ENCODE measurements at regions not wholly inside any gene's neighbourhood (a gene's known extent, or its start where the extent isn't known, plus 50 kb on each side); places are given as distances from the start of the nearest gene placed in this dataset.

DNA sequence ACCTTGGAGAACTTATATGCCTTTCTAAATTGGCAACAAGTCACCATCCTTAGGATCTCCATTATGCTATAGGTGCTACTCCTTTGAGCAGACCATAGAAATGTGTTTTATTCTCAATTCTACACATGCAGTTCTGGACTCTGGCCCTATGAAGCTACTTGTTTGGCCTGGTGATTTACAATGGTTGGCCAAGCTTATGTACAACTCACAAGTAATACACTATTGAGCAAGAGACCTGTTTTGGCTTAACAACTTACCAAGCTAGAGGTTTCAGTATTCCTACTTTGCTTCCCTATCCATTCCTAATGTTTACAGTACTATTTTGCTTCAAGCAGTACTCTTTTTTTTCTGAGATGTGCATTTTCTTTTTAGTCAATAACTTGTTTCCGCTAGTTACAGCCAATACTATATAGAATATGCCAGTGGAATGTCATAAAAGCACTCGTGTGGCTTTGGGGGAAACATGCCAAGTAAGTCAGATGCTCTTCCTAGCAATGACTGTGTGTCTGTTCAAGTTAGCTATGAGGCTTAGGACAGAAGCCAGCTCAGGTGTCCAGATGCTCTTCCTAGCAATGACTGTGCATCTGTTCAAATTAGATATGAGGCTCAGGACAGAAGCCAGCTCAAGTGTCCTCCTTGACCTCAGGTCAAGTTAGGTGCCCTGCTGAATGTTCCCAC lies 174.9 kb upstream of the SEMA6D start:
- TF ChIP-seq, protein P1, sequence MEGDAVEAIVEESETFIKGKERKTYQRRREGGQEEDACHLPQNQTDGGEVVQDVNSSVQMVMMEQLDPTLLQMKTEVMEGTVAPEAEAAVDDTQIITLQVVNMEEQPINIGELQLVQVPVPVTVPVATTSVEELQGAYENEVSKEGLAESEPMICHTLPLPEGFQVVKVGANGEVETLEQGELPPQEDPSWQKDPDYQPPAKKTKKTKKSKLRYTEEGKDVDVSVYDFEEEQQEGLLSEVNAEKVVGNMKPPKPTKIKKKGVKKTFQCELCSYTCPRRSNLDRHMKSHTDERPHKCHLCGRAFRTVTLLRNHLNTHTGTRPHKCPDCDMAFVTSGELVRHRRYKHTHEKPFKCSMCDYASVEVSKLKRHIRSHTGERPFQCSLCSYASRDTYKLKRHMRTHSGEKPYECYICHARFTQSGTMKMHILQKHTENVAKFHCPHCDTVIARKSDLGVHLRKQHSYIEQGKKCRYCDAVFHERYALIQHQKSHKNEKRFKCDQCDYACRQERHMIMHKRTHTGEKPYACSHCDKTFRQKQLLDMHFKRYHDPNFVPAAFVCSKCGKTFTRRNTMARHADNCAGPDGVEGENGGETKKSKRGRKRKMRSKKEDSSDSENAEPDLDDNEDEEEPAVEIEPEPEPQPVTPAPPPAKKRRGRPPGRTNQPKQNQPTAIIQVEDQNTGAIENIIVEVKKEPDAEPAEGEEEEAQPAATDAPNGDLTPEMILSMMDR (conservative IDR thresholded peaks at IDR 0.05; ENCODE audit: low read depth, low read length): no peak
- DNase-seq (ENCODE audit: low read depth): peak; percentile 12

DNA sequence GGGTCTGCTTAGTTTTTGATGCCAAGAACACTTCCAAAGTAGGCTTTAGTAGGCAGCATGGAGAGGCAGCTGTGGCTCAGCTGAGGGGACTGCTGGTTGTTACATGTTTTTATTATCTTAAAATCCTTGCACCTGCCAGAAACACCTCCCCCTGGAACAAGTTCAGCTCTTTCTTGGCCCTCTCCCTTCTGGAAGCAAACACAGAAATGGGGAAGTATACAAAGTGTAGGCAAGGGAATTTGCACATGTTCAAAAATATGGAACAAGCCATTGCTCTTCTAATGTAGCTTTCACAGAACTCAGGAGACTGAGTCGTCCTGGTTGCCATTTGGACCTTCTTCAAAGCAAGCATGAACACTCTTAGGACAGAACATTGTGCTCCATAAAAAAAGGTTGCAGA lies 169.1 kb upstream of the SEMA6D start:
- no peak overlapping the region for H3K4me3 ChIP-seq (ENCODE audit: low read depth, low read length)
- TF ChIP-seq, protein P1 (conservative IDR thresholded peaks at IDR 0.05; ENCODE audit: low read depth, low read length): no peak
- DNase-seq (ENCODE audit: low read depth): no peak

More for the DNA sequence above, 174.9 kb upstream of the SEMA6D start:
- H3K4me3 ChIP-seq (ENCODE audit: low read depth, low read length): no peak overlapping the region

DNA sequence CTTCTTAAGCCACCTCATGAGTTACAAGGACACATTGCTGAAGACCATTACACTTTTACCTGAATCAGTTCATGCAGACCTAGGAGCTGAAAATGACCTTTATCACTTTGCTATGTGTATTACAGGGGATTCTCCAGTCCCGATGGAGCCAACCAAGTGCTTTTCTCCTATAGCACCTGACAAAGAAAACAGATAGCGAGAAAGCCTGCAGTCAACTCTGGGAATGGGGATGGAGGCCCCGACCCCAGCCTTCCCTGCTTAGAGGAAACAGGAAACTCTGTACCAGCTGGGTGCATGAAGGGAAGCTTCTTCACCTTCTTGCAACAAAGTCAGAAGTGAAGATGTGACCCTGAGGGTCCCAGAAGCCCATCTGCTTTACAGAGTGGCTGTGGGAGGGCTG lies 168.3 kb upstream of the SEMA6D start:
- H3K4me3 ChIP-seq (ENCODE audit: low read depth, low read length): no peak overlapping the region
- no peak for DNase-seq (ENCODE audit: low read depth)
- TF ChIP-seq, protein P1 (conservative IDR thresholded peaks at IDR 0.05; ENCODE audit: low read depth, low read length): no peak

DNA sequence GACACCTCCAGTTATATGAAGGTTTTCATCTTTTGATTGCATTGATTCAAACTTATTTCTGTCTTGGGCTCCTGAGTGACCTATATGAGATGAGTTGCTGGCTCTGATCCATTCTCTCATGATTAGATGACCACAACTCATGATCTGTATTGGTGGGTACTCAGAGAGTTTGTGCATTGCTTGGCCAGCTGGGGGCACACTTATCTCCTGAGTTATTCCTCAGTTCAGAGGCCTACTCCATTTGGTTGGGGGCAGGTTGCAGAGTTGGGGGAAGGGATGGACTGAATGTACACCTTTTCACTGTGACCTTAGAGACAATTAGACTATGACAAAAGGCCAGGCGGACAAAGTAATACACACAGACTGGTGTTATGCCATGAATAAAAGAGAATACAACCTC lies 166.2 kb upstream of the SEMA6D start:
- no peak overlapping the region for H3K4me3 ChIP-seq (ENCODE audit: low read depth, low read length)
- peak; percentile 23 for DNase-seq (ENCODE audit: low read depth)
- TF ChIP-seq, protein P1 (conservative IDR thresholded peaks at IDR 0.05; ENCODE audit: low read depth, low read length): peak; percentile 53

DNA sequence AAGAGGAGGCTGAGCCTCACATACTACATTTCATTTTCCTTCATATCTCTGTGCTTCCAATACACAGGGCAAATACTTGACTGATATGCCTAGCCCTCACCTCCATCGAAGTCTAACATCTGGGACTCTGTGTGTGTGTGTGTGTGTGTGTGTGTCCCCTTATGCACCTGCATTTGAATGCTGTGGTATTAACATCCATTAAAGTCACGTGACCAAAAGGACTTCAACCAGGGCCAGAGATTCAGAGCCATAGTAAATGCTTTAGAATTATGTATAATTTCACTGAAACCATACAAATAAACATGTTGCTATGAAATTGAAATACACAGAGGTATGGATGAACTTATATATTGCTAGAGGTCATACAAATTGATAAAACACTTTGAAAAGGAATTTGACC lies 165.8 kb upstream of the SEMA6D start:
- TF ChIP-seq, protein P1 (conservative IDR thresholded peaks at IDR 0.05; ENCODE audit: low read depth, low read length): no peak
- H3K4me3 ChIP-seq (ENCODE audit: low read depth, low read length): no peak overlapping the region
- no peak for DNase-seq (ENCODE audit: low read depth)

DNA sequence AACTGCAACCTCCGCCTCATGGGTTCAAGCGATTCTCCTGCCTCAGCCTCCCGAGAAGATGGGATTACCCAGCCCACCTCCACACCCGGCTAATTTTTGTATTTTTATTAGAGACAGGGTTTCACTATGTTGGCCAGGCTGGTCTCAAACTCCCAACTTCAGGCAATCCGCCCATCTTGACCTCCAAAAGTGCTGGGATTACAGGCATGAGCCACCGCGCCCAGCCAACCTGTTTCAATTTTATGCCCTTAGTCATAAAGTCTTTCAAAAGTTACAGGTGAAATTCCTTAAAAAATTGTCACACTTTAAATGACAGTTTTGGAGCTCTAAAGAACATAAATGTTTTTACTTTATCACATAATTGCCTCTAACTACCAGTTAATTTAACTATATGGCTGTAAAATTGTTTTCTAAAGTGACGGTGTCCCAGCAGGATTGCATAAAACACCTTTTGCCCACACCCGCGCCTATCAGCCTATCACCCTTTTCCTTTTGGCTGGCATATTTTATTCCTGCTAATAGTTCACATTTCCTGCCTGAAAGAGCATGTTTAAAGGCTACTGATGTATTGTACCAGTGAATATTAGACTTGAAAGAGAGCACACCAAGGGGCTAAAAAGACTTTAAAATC lies 164.2 kb upstream of the SEMA6D start:
- TF ChIP-seq, protein P1 (conservative IDR thresholded peaks at IDR 0.05; ENCODE audit: low read depth, low read length): no peak
- no peak overlapping the region for H3K4me3 ChIP-seq (ENCODE audit: low read depth, low read length)
- no peak for DNase-seq (ENCODE audit: low read depth)

DNA sequence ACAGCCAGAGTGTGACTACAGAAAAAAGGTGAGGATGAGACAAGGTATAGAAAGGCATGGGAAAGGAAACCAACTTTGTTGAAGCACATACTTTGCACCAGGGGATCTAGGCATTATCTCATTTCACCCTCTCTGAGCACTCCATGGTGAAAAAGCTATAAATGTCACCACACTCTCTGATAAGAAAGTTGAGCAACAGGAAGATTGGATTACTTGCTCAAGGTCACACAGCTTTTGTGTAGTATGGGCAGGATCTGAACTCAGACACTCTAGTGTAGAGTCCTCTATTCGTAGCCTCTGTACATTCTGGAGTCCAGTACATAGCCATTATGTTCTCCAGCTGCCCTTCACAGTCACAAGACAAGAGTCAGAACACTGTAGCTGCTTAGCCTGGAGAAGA lies 163.4 kb upstream of the SEMA6D start:
- H3K4me3 ChIP-seq (ENCODE audit: low read depth, low read length): no peak overlapping the region
- TF ChIP-seq, protein P1 (conservative IDR thresholded peaks at IDR 0.05; ENCODE audit: low read depth, low read length): no peak
- DNase-seq (ENCODE audit: low read depth): no peak

All from choroid plexus epithelial cell (primary cell).